ENCODE measurements at regions not wholly inside any gene's neighbourhood (a gene's known extent, or its start where the extent isn't known, plus 50 kb on each side); places are given as distances from the start of the nearest gene placed in this dataset.

DNA sequence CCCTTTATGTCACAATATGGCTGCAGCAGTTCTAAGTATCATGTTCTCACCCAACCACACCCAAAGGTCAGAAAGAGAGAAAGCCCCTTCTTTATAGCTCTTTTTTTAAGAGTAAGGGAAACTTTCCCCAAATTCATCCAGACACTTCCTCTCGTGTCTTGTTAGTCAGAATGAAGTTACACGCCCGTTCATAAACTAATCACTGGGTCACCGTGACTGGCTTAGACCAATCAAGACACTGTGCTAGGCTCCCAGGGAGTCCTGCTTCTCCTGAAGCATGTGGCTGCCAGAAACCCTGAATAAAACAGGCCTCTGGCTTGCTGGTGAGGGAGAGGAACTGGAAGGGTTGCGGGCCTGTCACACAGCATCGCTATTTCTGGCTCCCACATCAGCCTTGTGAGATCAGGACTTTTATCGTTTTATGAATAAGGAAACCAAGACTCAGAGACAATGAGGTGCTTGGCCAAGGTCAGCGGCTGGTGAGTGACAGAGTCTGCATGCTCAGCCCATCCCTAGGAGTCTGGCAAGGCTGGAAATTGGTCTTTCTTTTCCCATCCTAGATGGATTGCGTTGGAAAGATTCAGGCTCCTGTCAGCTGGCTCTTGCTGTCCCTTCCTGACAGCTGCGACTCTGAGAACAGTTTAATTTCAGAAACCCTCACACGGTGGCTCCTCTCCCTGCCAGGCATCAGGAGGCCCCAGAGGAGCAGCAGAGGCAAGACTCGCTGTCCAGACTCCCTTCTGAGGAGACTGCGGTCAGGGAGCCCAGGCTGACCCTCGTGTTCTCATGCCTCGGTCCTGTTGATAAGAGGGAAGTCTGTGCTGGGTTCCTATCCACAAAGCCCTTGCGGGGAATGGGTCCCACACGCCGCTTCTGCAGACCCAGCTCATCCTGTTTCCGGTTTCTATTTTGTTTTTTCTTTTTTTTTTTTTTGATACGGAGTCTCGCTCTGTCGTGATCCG, 104.5 kb upstream of the TAF1B start:
- DNase-seq (ENCODE audit: low read depth in 2 of 2), result no peak

DNA sequence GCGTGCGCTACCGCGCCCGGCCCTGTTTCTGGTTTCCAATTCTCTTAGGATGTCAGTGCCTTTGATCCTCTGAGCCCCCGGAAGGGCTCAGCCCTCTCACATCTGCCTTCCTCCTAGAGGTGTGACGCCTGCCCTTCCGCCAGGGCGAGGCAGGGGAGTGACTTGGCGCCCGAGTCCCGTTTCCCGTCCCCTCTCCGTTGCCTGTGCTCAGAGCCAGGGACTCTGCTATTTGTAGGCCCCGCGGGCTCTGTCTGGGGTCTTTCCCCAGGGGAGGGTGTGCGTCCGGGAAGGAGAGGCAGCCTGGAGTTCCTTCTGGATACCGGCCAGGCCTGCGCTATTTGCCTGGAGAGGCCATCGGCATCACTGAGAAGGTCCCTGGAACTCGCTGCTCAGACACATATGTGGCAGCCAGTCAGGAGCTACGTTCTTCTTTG, 103.7 kb upstream of the TAF1B start:
- DNase-seq (ENCODE audit: low read depth in 2 of 2), result peak in 1 of 2 donors; percentile 35

DNA sequence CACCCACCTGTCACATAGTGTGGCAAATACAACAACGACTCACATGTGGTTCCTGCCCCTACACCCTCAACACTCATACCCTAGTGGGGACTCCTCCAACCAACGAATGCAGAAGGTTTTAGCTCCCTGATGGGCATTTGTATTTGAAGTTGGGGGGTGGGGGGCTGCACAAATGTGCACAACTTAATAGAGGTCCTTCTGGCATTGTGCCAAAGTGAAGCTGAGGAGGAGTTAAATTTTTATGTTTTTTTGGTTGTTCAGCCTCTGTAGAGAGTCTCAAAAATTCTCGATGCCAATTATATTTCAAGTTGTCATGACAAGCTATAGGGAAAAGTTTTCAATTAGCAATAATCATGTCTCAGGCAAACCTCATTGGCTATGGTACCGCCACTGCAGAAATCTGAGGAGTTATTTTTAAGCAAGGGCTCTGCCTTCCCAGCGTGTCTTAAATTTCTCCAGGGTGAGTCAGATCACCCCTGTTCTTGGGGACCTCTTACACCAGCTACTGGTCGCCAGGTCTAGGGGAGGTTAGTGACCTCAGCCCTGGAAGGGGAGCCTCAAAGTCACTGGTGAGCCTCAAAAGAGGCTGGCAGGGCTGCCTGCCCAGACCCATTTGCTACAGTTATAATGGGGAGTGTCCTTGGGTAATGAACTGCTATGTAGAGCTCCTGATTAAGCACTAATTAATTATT, 102.7 kb upstream of the TAF1B start:
- no peak for DNase-seq (ENCODE audit: low read depth in 2 of 2)

- no peak for DNase-seq (ENCODE audit: low read depth in 2 of 2)
Measured at GRCh38 chr2:9741110-9741509, 102.2 kb upstream of the TAF1B start.

DNA sequence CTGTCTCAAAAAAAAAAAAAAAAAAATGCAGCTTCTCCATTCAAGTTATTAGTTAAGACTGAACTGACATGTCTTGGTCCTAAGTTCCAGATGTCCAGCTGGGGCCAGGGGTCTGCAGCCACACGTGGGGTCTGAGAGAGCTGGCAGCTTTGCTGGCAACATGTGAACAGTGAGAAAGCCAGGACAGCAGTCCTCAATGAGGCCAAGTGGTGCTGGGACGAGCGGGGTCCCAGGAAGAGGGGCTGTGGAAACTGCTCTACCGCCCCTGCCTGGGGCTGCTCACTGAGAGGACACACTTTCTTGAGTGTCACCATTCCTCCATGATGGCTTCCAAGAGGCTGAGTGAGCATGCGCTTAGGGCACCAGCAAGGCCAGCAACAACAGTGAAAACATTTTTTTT, 100.7 kb upstream of the TAF1B start:
- no peak for DNase-seq (ENCODE audit: low read depth in 2 of 2)

GRCh38 chr2:9744256-9745004, 98.8 kb upstream of the TAF1B start:
- no peak for DNase-seq (ENCODE audit: low read depth in 2 of 2)

DNA sequence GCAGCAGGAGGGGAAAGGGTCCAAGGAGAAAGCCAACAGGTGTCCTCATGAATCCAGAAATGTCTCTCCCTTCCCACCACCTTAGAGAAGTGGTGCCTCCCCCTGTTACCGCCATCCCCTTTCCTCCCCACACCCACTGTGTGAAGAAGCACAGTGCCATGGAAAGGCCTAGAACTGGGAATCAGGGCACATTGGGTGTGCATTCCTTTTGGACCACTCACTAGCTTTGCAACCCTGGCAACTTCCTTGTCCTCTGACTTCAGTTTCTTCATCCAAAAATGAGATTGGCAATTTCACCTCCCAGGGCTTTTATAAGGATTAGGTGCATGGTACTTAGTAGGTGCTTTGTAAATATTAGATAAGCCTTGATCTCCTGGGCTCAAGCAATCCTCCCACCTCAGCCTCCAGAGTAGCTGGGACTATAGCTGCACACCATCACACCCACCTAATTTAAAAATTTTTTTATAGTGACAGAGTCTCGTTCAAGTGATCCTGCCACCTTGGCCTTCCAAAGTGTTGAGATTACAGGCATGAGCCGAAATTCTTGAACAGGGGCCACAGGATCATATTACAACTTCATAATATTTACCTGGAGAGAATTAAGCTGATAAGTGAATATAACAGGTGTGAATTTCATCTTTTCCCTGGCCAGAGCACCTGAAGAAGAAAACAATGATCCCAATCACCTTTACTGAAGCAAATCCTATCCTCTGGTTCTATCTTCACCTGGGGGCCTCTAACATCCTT, 97.9 kb upstream of the TAF1B start:
- DNase-seq (ENCODE audit: low read depth in 2 of 2), result no peak

GRCh38 chr2:9747396-9747795, 95.9 kb upstream of the TAF1B start:
- DNase-seq (ENCODE audit: low read depth in 2 of 2), result no peak

- DNase-seq (ENCODE audit: low read depth in 2 of 2), result peak in 1 of 2 donors; percentile 38
Measured at GRCh38 chr2:9748577-9748976, 94.7 kb upstream of the TAF1B start.

- no peak for DNase-seq (ENCODE audit: low read depth in 2 of 2)
Measured at GRCh38 chr2:9749546-9750223, 93.6 kb upstream of the TAF1B start.

GRCh38 chr2:9750224-9751215, 92.8 kb upstream of the TAF1B start:
- DNase-seq (ENCODE audit: low read depth in 2 of 2), result no peak

DNA sequence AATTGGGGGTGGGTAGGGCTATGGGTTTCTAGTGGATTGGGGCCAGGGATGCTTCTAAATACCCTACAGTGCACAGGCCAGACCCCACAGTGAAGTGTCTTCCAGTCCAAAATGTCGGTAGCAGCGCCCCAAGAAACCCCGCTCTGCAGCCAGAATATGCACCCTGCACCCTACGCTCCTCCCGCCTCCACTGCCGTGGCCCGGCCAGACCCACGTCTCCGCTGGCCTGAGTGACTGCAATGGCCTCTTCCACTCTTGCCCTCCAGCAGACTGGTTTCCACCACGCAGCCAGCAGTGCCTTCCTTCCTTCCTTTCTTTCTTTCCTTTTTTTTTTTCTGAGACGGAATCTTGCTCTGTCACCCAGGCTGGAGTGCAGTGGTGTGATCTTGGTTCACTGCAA, 91.4 kb upstream of the TAF1B start:
- DNase-seq (ENCODE audit: low read depth in 2 of 2), result no peak

DNA sequence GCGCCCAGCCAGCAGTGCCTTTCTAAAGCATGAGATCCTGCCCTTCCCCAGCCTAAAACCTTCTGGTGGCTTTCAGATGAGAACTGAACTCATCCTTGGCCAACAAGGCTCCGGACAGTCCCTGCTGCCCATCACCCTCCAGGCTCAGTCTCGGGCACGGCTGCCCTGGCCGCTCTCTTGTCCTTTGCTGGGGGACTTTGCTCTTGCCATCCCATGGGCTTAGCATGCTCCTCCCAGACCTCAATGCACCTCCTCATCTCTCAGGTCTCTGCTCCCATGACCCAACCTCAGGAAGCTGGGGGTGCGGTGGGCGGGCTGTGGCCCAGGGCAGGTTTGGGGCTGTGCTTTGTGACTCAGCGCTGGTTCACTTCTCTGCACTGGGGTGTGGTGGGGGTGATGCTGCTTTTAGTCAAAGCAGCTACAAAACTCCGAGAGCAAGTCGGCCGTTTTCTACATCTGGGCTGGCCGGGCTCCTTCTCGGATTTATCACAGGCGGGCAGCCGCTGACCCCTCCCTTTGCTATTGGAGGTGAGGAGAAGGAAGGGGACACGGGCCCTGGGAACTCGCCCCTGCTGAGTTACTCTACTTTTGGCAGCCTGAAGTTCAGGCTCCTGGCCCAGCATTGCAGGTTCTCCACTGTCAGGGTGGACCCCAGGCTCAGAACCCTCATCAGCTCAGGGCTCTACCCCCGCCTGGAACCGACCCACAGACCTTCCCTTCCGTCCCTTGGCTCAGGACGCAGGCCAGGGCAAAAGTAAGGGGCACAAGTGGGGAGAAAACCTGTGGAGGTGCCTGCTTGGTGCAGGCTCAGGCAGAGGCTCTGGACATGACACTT, 90.6 kb upstream of the TAF1B start:
- peak; percentile 81 to 91 for DNase-seq (ENCODE audit: low read depth in 2 of 2)

GRCh38 chr2:9753276-9753600, 90.0 kb upstream of the TAF1B start:
- DNase-seq (ENCODE audit: low read depth in 2 of 2), result peak; percentile 57 to 74

GRCh38 chr2:9753665-9754531, 89.4 kb upstream of the TAF1B start:
- peak; percentile 45 to 66 for DNase-seq (ENCODE audit: low read depth in 2 of 2)

DNA sequence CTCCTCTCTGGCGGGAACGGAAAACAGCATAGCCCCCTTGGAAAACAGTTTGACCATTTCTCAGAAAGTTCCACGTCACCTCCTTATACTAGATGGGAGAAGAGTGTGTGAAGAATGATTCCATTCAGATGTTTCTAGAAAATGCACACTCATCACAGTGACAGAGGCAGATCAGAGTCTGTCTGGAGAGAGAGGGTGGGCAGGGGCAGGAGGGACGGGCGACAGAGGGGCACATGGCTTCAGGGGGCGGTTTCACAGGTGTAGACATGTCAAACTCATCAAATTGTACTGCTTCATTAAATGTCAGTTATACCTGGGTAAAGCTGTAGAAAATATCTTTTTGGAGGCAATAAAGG, 88.8 kb upstream of the TAF1B start:
- no peak for DNase-seq (ENCODE audit: low read depth in 2 of 2)

GRCh38 chr2:9755008-9755407, 88.3 kb upstream of the TAF1B start:
- DNase-seq (ENCODE audit: low read depth in 2 of 2), result no peak

DNA sequence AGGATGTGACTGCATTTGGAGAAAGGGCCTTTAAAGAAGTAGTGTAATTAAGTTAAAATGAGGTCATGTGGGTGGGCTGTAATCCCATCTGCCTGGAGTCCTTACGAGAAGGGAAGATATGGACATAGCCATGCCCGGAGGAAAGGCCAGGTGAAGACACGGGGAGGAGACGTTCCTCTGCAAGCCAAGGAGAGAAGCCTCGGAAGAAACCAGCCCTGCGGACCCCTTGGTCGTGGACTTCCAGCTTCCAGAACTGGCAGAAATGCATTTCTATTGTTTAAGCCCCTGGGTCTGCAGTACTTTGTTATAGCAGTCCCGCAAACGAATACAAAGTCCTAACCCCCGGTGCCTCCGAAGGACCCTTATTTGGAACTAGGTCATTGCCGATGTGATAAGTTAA, 87.6 kb upstream of the TAF1B start:
- DNase-seq (ENCODE audit: low read depth in 2 of 2), result no peak

Measured in stimulated activated CD4-positive, alpha-beta T cell treated with anti-CD3 and anti-CD28 coated beads, Interleukin-4, amount 100 ng/mL, for 48 hours (primary cell).